Stimulated activated CD8-positive, alpha-beta memory T cell treated with anti-CD3 and anti-CD28 coated beads, Interleukin-4, amount 100 ng/mL, for 48 hours (primary cell): ENCODE measurements at regions not wholly inside any gene's neighbourhood (a gene's known extent, or its start where the extent isn't known, plus 50 kb on each side); places are given as distances from the start of the nearest gene placed in this dataset.

Experiments used
- DNase-seq: peaks from one replicate; pipeline ENCODE4 v3.0.0-alpha.2; 2020

- no peak for DNase-seq
These were observed 86.6 kb upstream of the ERRFI1 start for GRCh38 chr1:8112611-8113261.

GRCh38 chr1:8111560-8111959 lies 85.5 kb upstream of the ERRFI1 start:
- DNase-seq = no peak

- DNase-seq = no peak
These were observed 83.1 kb upstream of the ERRFI1 start for GRCh38 chr1:8109216-8109615.

- no peak for DNase-seq
These were observed 81.8 kb upstream of the ERRFI1 start for GRCh38 chr1:8107897-8108296.

GRCh38 chr1:8104278-8105236 lies 78.4 kb upstream of the ERRFI1 start:
- no peak for DNase-seq

GRCh38 chr1:8097908-8098307 lies 71.8 kb upstream of the ERRFI1 start:
- DNase-seq = no peak

GRCh38 chr1:8097077-8097799 lies 71.1 kb upstream of the ERRFI1 start:
- DNase-seq = no peak

GRCh38 chr1:8096105-8097011 lies 70.2 kb upstream of the ERRFI1 start:
- DNase-seq = no peak

GRCh38 chr1:8095584-8095983 lies 69.5 kb upstream of the ERRFI1 start:
- DNase-seq = no peak

- DNase-seq = no peak
These were observed 68.6 kb upstream of the ERRFI1 start for GRCh38 chr1:8094481-8095241.

- DNase-seq = no peak
These were observed 67.3 kb upstream of the ERRFI1 start for GRCh38 chr1:8093221-8093980.

- DNase-seq = no peak
These were observed 66.5 kb upstream of the ERRFI1 start for GRCh38 chr1:8092657-8093056.

- no peak for DNase-seq
These were observed 65.6 kb upstream of the ERRFI1 start for GRCh38 chr1:8091691-8092090.

GRCh38 chr1:8090241-8090702 lies 64.2 kb upstream of the ERRFI1 start:
- no peak for DNase-seq

- peak; percentile 35 for DNase-seq
These were observed 63.6 kb upstream of the ERRFI1 start for GRCh38 chr1:8089535-8090228.

GRCh38 chr1:8086055-8086454 lies 59.9 kb upstream of the ERRFI1 start:
- no peak for DNase-seq

GRCh38 chr1:8084913-8085312 lies 58.8 kb upstream of the ERRFI1 start:
- no peak for DNase-seq

GRCh38 chr1:8083739-8084484 lies 57.8 kb upstream of the ERRFI1 start:
- DNase-seq = no peak

GRCh38 chr1:8082945-8083344 lies 56.8 kb upstream of the ERRFI1 start:
- no peak for DNase-seq
